OCI-LY7 (cell line): ENCODE measurements at regions not wholly inside any gene's neighbourhood (a gene's known extent, or its start where the extent isn't known, plus 50 kb on each side); places are given as distances from the start of the nearest gene placed in this dataset.

Experiments used
- EZH2phosphoT487 ChIP-seq: fragments of 200-600 bp; sonication (generic); IDR thresholded peaks from 2 replicates; pipeline ENCODE4 v1.6.1; 2018; ENCODE audit warnings: low read depth, borderline replicate concordance, mild to moderate bottlenecking, mixed run types, antibody characterized with exemption, low read length, moderate library complexity, mixed read lengths
- TF ChIP-seq, protein P1 (sequence below): fragments of 200-600 bp; sonication (generic); conservative IDR thresholded peaks from 2 replicates; pipeline ENCODE4 v1.5.1; 2014; ENCODE audit warnings: mild to moderate bottlenecking, antibody characterized with exemption, low read length, moderate library complexity, mixed read lengths

DNA sequence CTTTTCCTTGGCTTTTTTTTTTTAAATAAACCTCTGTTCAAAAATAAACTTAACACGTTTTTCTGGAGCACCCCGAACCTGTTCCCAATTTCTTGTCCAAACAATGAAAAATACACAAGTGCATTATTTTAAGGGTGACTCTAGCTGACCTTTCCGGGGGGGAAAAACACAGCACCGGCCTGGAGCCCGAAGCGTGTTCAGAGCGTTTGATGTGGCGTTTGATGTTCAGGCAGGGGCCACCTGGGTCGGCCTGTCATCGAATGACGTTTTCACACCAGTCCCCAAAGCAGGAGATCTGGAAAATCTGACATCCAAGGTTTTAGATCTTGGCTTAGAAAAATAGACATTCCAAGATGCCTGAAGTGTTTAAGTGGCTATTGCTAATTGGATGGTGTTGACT, 282.1 kb downstream of the SHOX start:
- TF ChIP-seq, protein P1, sequence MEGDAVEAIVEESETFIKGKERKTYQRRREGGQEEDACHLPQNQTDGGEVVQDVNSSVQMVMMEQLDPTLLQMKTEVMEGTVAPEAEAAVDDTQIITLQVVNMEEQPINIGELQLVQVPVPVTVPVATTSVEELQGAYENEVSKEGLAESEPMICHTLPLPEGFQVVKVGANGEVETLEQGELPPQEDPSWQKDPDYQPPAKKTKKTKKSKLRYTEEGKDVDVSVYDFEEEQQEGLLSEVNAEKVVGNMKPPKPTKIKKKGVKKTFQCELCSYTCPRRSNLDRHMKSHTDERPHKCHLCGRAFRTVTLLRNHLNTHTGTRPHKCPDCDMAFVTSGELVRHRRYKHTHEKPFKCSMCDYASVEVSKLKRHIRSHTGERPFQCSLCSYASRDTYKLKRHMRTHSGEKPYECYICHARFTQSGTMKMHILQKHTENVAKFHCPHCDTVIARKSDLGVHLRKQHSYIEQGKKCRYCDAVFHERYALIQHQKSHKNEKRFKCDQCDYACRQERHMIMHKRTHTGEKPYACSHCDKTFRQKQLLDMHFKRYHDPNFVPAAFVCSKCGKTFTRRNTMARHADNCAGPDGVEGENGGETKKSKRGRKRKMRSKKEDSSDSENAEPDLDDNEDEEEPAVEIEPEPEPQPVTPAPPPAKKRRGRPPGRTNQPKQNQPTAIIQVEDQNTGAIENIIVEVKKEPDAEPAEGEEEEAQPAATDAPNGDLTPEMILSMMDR, result no peak
- no peak for TF ChIP-seq EZH2phosphoT487
